ENCODE measurements at regions not wholly inside any gene's neighbourhood (a gene's known extent, or its start where the extent isn't known, plus 50 kb on each side); places are given as distances from the start of the nearest gene placed in this dataset.
"Not testable (repeated sequence)": the region's sequence is repeated elsewhere in the genome, so short reads cannot be mapped to it uniquely, and the experiment has no call there.

GRCh38 chr18:77341527-77342325, 92.1 kb downstream of the GALR1 start:
- Histone ChIP-seq H3K9me3 (no peaks in the 10 kb centered on the region), H3K27ac (no peak overlapping the region), H3K27me3 (peaks cover 0 to 5% of the 10 kb centered on the region in 2 donors), H3K4me1 (no peaks in the 10 kb centered on the region), H3K4me3 (no peak overlapping the region), H3K36me3 (no peaks in the 10 kb centered on the region)
- no peak for DNase-seq
- no peak for TF ChIP-seq CTCF (IDR thresholded peaks at IDR 0.05)
- intact Hi-C loops (cut with DNase I; ENCODE audit: low total_unique reads) = no loop called here

DNA sequence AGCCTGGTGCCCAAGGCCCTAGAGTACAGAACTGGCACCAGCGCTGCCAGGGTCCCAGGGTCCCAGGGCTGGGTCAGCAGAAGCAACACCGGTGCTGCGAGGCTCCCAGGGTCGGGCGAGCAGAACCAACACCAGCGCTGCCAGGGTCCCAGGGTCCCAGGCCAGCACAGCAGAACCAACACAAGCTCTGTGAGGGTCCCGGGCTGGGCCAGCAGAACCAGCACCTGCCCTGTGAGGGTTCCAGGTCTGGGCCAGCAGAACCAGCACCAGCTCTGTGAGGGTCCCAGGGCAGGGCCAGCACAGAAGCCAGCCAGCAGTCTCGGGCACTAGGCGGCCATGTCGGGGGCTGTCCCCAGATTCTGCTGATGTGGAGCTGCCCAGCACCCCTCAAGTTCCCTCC, 93.1 kb downstream of the GALR1 start:
- intact Hi-C loops (cut with DNase I; ENCODE audit: low total_unique reads) = no loop called here
- no peaks in the 10 kb centered on the region for H3K36me3 ChIP-seq
- H3K4me1 ChIP-seq = no peaks in the 10 kb centered on the region
- no peak for TF ChIP-seq CTCF (IDR thresholded peaks at IDR 0.05)
- H3K4me3 ChIP-seq = no peak overlapping the region
- H3K9me3 ChIP-seq = no peaks in the 10 kb centered on the region
- peaks cover 0 to 5% of the 10 kb centered on the region in 2 donors for H3K27me3 ChIP-seq
- DNase-seq = no peak
- H3K27ac ChIP-seq = no peak overlapping the region

DNA sequence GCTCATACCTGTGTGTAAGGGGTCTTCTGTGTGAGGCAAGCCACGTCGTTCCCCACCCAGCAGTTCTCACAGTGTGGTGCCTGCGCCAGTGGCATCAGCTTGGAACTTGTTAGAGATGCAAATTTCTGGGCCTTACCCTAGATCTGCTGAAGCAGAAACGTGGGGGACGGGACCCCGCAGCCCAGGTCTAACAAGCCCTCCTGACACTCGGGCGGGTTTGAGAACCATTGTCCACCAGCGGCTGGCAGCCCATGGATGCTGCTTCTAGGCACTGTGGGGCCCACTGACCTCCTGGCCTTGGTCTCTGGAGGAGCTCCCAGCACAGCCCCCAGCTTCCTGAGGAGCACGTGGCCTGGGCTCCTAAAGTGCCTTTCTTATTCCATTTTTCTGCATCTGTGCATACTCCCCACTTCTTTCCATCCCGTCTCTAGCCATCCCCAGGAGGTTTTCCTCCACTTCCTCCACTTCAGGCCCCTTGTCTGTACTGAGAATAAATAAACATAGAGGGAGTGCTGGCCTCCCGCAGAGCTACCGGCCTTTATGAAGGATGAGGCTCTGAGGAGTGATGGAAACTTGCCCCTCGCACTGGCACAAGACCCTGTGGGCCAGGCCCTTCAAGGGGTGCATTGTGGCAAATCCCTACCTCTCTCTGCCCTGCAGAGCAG, 94.3 kb downstream of the GALR1 start:
- H3K27ac ChIP-seq = no peak overlapping the region
- H3K36me3 ChIP-seq = no peaks in the 10 kb centered on the region
- no peaks in the 10 kb centered on the region for H3K9me3 ChIP-seq
- intact Hi-C loops (cut with DNase I; ENCODE audit: low total_unique reads) = no loop called here
- no peak for TF ChIP-seq CTCF (IDR thresholded peaks at IDR 0.05)
- H3K4me3 ChIP-seq = no peak overlapping the region
- no peaks in the 10 kb centered on the region for H3K4me1 ChIP-seq
- no peak for DNase-seq
- H3K27me3 ChIP-seq = peaks cover 0 to 5% of the 10 kb centered on the region in 2 donors

- Histone ChIP-seq H3K27ac (no peak overlapping the region), H3K9me3 (no peaks in the 10 kb centered on the region), H3K4me1 (no peaks in the 10 kb centered on the region), H3K36me3 (no peaks in the 10 kb centered on the region), H3K27me3 (peaks cover 0 to 3% of the 10 kb centered on the region in 2 donors), H3K4me3 (no peak overlapping the region)
- DNase-seq = no peak
- no peak for TF ChIP-seq CTCF (IDR thresholded peaks at IDR 0.05)
- intact Hi-C loops (cut with DNase I; ENCODE audit: low total_unique reads) = no loop called here
These were observed 95.3 kb downstream of the GALR1 start for GRCh38 chr18:77344786-77345500.

DNA sequence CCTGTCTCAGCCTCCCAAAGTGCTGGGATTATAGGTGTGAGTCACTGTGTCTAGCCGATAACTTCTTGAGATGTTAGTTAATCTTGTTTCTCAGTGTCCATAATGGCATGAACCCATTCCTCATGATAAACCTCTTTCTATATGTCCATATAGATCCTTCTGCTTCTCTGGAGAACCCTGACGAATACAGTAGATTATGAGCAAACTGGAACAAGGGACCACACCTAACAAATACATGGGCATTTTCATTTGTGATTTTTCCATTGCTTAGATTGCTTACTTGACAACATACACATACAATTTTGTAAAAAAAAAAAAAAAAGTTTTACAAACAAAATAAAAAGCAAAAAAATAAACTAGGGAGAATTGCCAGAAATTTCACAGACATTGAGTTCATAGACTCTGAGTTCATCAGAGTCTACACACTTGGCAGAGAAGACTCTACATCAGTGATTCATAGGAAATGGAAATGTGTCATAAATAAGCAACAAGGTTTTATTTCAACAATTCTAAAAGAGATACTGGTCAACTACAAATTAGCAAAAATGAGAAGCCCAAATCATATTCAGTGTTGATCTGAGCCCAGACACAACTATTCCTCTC, 96.7 kb downstream of the GALR1 start:
- H3K36me3 ChIP-seq = no peaks in the 10 kb centered on the region
- intact Hi-C loops (cut with DNase I; ENCODE audit: low total_unique reads) = no loop called here
- H3K9me3 ChIP-seq = no peaks in the 10 kb centered on the region
- DNase-seq = no peak
- H3K27ac ChIP-seq = no peak overlapping the region
- TF ChIP-seq CTCF (IDR thresholded peaks at IDR 0.05) = no peak
- no peaks in the 10 kb centered on the region for H3K27me3 ChIP-seq
- no peak overlapping the region for H3K4me3 ChIP-seq
- no peaks in the 10 kb centered on the region for H3K4me1 ChIP-seq

DNA sequence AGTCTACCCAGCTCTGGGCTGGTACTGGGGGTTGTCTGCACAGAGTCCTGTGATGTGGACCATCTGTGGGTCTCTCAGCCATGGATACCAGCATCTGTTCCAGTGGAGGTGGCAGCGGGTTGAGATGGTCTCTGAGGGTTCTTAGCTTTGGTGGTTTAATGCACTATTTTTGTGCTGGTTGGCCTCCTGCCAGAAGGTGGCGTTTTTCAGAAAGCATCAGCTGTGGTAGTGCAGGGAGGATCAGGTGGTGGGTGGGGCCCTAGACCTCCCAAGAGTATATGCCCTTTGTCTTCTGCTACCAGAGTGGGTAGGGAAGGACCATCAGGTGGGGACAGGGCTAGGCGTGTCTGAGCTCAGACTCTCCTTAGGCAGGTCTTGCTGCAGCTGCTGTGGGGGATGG, 103.7 kb downstream of the GALR1 start:
- H3K9me3 ChIP-seq; H3K4me3 ChIP-seq; DNase-seq; intact Hi-C loops (cut with DNase I; ENCODE audit: low total_unique reads); H3K27me3 ChIP-seq; H3K27ac ChIP-seq; H3K36me3 ChIP-seq; H3K4me1 ChIP-seq: not testable (repeated sequence)
